ENCODE measurements at regions not wholly inside any gene's neighbourhood (a gene's known extent, or its start where the extent isn't known, plus 50 kb on each side); places are given as distances from the start of the nearest gene placed in this dataset.
"Not testable (repeated sequence)": the region's sequence is repeated elsewhere in the genome, so short reads cannot be mapped to it uniquely, and the experiment has no call there.

DNA sequence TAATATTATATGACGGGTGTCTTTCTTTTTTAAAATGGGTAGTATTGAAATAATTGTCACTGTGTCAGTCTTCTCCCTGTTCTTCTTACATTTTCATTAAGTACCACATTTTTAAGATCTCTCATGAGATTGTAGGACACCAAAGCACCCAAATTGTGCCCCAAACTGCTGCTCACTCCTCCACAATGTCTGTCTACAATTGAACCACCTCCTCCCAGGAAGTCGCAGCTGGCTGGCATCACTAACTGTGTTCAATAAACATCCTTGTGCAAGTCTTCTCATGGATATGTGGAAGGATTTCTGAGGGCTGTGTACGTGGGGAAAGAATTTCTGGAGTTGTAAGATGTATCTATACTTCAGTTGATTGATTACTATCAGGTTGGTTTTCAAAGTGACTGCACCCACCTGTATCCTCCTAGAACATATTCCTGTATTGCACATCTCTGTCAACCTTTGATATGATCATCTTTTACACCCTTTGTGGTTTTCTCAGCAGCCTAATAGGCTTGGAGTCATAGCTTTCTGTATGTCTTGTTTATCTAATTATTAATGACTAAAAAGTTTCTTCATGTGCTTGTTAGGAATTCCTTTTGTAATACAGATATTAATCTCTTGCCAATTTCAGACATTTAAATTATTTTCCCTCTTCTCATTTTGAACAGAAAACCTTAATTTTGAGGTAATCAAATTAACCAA, 774.9 kb downstream of the RNF144A start:
- TF ChIP-seq, protein P1, sequence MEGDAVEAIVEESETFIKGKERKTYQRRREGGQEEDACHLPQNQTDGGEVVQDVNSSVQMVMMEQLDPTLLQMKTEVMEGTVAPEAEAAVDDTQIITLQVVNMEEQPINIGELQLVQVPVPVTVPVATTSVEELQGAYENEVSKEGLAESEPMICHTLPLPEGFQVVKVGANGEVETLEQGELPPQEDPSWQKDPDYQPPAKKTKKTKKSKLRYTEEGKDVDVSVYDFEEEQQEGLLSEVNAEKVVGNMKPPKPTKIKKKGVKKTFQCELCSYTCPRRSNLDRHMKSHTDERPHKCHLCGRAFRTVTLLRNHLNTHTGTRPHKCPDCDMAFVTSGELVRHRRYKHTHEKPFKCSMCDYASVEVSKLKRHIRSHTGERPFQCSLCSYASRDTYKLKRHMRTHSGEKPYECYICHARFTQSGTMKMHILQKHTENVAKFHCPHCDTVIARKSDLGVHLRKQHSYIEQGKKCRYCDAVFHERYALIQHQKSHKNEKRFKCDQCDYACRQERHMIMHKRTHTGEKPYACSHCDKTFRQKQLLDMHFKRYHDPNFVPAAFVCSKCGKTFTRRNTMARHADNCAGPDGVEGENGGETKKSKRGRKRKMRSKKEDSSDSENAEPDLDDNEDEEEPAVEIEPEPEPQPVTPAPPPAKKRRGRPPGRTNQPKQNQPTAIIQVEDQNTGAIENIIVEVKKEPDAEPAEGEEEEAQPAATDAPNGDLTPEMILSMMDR (IDR thresholded peaks at IDR 0.05; ENCODE audit: low read depth, low read length), result no peak
- no peak overlapping the region for H3K4me3 ChIP-seq (replicated peaks in 1 of 2; ENCODE audit: low read depth in 2 of 2, low read length in 2 of 2)
- DNase-seq (ENCODE audit: low read depth in 2 of 2), result peak in 1 of 2 donors; percentile 2

DNA sequence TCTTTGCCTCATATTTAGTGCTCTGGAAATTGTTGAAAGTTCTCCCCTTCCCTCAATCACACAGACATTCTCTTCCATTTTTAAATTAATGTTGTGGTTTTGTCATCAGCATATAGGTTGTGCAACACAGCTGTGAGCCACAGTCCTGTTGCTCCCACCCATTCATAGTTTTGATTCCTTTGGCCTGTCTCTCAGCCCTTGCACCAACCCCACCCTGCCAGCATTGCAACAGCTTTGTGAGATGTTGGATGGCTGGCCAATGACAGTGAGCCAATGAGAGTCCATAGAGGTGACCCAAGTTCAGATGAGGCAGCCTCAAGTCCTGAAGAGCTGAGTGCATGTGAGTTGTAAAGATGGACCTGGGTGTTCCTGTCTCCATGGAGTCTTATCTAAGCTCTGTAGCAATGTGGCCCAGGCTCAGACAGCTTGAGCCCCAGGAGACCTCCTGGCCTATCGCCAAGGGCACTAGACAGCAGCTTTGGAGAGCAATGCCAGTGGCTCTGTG, 775.5 kb downstream of the RNF144A start:
- TF ChIP-seq, protein P1 (IDR thresholded peaks at IDR 0.05; ENCODE audit: low read depth, low read length), result no peak
- peak; percentile 58 to 60 for DNase-seq (ENCODE audit: low read depth in 2 of 2)
- H3K4me3 ChIP-seq (replicated peaks in 1 of 2; ENCODE audit: low read depth in 2 of 2, low read length in 2 of 2), result no peak overlapping the region

DNA sequence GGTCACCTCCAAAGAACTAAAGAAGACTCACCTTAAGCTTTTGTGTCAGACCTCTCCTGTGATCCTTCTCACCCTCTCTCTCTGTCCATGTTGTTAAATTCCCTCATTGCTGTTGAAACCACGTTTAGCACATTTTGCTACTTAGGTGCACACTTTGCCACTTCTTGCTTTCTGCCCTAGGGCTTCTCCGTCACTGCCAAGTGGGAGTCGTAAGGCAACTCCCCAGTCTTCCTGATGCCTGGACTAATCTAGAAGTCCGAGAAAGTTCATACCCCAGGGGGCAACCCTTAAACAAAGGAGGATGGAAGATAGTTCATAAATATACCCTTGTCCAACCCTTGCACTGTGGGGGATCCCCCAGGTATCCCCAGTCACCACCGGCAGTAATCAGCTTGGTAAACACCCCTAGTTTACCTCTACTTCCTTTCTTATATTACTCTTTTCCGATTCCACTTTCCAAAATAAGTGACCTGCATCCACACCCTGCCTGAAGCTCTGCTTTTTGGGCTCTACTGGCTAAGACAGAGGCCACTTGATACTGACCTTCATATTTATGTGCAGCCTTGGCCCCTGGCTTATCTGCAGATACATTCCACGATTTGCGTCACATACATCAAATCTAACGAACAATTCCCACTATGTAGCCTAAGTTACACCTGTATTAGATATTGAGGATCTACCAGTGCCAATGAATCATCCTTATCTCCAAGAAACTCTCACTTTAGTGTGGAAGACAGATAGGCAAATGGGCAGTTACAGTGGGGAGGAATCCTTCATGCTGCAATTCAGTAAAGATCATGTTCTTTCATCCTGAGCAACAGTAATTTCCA, 776.2 kb downstream of the RNF144A start:
- TF ChIP-seq, protein P1 (IDR thresholded peaks at IDR 0.05; ENCODE audit: low read depth, low read length), result no peak
- no peak overlapping the region for H3K4me3 ChIP-seq (replicated peaks in 1 of 2; ENCODE audit: low read depth in 2 of 2, low read length in 2 of 2)

DNA sequence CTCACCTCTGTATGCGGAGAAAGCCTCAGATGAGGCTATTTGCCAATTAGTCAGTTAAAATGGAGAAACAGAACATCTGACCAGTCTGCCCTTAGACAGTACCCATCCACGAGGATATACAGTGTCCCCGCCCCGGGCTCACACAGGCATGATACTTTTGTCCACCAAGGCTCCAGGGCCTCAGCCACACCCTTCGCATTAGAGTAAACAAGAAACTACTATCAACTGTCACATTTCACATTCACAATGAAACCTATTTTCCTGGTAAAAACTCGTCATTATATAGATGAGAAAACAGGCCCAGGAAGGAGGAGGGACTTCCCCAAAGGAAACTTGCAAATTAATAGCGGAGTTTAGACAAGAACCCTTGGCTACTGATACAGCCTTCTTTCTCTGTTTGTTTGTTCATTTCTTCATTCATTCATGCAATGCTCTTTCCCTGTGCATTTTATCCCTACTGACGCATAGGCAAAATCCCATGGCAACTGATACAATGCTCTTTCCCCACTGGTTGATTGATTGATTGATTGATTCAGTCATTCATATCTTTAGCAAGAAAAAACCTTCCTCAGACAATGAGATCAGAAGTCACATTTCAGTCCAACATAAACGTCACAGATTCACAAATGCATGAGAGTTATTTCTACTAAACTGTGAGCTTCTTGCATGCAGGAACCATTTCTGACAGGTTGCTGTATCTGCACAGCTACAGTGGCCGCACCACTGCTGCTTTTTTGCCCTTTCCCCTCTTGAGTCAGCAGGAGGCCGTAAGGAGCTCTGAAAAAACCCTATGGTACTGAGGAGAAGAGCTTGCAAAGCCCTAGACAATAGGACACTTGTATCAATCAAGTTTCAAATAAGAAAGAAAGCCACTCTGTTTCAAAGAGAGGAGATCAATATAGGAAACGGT, 777.1 kb downstream of the RNF144A start:
- DNase-seq (ENCODE audit: low read depth in 2 of 2), result no peak
- TF ChIP-seq, protein P1 (IDR thresholded peaks at IDR 0.05; ENCODE audit: low read depth, low read length), result no peak
- no peak overlapping the region for H3K4me3 ChIP-seq (replicated peaks in 1 of 2; ENCODE audit: low read depth in 2 of 2, low read length in 2 of 2)

More for the DNA sequence above, 776.2 kb downstream of the RNF144A start:
- no peak for DNase-seq (ENCODE audit: low read depth in 2 of 2)

DNA sequence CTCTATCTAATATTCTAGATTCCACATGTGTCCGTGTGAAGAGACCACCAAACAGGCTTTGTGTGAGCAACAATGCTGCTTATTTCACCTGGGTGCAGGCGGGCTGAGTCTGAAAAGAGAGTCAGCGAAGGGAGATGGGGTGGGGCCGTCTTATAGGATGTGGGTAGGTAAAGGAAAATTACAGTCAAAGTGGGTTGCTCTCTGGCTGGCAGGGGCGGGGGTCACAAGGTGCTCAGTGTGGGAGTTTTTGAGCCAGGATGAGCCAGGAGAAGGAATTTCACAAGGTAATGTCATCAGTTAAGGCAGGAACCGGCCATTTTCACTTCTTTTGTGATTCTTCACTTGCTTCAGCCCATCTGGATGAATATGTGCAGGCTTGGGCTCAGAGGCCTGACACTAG, 779.3 kb downstream of the RNF144A start:
- DNase-seq (ENCODE audit: low read depth in 2 of 2); H3K4me3 ChIP-seq (replicated peaks in 1 of 2; ENCODE audit: low read depth in 2 of 2, low read length in 2 of 2): not testable (repeated sequence)

DNA sequence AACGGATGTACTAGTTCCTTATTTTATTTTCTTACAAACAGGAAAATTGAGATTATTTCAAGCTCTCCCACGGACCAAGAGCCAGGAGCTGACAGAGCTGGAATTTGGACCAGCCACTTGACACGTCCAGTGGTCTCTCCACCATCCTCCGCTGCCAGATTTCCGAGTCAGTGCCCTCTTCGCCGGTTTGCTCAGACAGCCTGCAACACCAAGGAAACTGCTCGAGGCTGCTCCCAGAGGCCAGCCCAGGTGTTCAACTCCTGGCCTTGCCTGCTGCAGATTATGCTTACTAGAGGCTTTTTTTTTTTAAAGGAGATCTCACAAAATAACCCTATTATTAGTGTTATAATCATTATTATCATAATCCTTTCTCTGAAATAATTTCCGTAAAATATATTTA, 779.8 kb downstream of the RNF144A start:
- TF ChIP-seq, protein P1 (IDR thresholded peaks at IDR 0.05; ENCODE audit: low read depth, low read length), result no peak
- DNase-seq (ENCODE audit: low read depth in 2 of 2), result no peak
- no peak overlapping the region for H3K4me3 ChIP-seq (replicated peaks in 1 of 2; ENCODE audit: low read depth in 2 of 2, low read length in 2 of 2)
